PC-9 (cell line): ENCODE measurements at regions not wholly inside any gene's neighbourhood (a gene's known extent, or its start where the extent isn't known, plus 50 kb on each side); places are given as distances from the start of the nearest gene placed in this dataset.

Experiments
- BruUV-seq: library from RNA; stranded (reverse); fragments of 400-500 nt; replicated peaks from 2 replicates; lab custom pipeline; 2021; lab: Mats Ljungman, UMichigan
- CTCF ChIA-PET: fragments of 300-600 bp; sonication (Branson Sonifier 250); formaldehyde crosslinking; loops from one replicate; lab custom pipeline; 2022; ENCODE audit warnings: antibody characterized with exemption; lab: Charles Lee
- POLR2A ChIA-PET: fragments of 300-600 bp; sonication (Branson Sonifier 250); formaldehyde crosslinking; loops from one replicate; lab custom pipeline; 2022; ENCODE audit warnings: antibody characterized with exemption; ENCODE audit not compliant: unreplicated experiment; lab: Charles Lee
- DNase-seq, 2 experiments: peaks; one replicate each; pipeline versions ENCODE4 v3.0.0 to v3.0.0-alpha.2; 2015 to 2022; ENCODE audit warnings: mixed read lengths in 1 of 2
- H2AFZ ChIP-seq: fragments of 200-600 bp; sonication (generic); 2 replicates; pipeline ENCODE4 v1.8.1; 2017; ENCODE audit warnings: antibody characterized with exemption
- H3F3A ChIP-seq: fragments of 200-600 bp; sonication (generic); 2 replicates; pipeline ENCODE4 v1.8.1; 2017; ENCODE audit warnings: antibody characterized with exemption, mild to moderate bottlenecking, low read depth; ENCODE audit not compliant: insufficient read depth
- H3K27ac ChIP-seq: fragments of 200-600 bp; sonication (generic); 2 replicates; pipeline ENCODE4 v1.6.1; 2016; ENCODE audit warnings: mixed run types
- H3K27me3 ChIP-seq: fragments of 200-600 bp; sonication (generic); 2 replicates; pipeline ENCODE4 v1.6.1; 2016; ENCODE audit warnings: low read depth, mixed run types; ENCODE audit not compliant: insufficient read depth
- H3K36me3 ChIP-seq: fragments of 200-600 bp; sonication (generic); 2 replicates; pipeline ENCODE4 v1.6.1; 2016; ENCODE audit warnings: low read depth, mixed run types
- H3K4me1 ChIP-seq: fragments of 200-600 bp; sonication (generic); replicated peaks from 2 replicates; pipeline ENCODE4 v1.6.1; 2016; ENCODE audit warnings: mixed run types; ENCODE audit not compliant: insufficient read depth
- H3K4me2 ChIP-seq: fragments of 200-600 bp; sonication (generic); 2 replicates; pipeline ENCODE4 v1.6.1; 2017; ENCODE audit warnings: mixed run types
- H3K4me3 ChIP-seq: fragments of 200-600 bp; sonication (generic); 2 replicates; pipeline ENCODE4 v1.6.1; 2016; ENCODE audit warnings: mixed run types
- H3K79me2 ChIP-seq: fragments of 200-600 bp; sonication (generic); 2 replicates; pipeline ENCODE4 v1.6.1; 2017; ENCODE audit warnings: low read depth, mixed run types
- H3K9me2 ChIP-seq: fragments of 200-600 bp; sonication (generic); 2 replicates; pipeline ENCODE4 v1.8.1; 2017; ENCODE audit warnings: mild to moderate bottlenecking; ENCODE audit not compliant: insufficient read depth
- H3K9me3 ChIP-seq: fragments of 200-600 bp; sonication (generic); 2 replicates; pipeline ENCODE4 v1.8.1; 2016; ENCODE audit warnings: low read depth; ENCODE audit not compliant: insufficient read depth
- H4K20me1 ChIP-seq: fragments of 200-600 bp; sonication (generic); 2 replicates; pipeline ENCODE4 v1.8.1; 2017; ENCODE audit not compliant: insufficient read depth
- EZH2 ChIP-seq: fragments of 200-600 bp; sonication (generic); IDR thresholded peaks from 2 replicates; pipeline ENCODE4 v1.8.0; 2017; ENCODE audit warnings: antibody characterized with exemption, low read depth
- intact Hi-C: fragments of 100-400 bp; cut with micrococcal nuclease; formaldehyde crosslinking; loops from one replicate; pipeline ENCODE4 v1.10.0; 2022; ENCODE audit not compliant: unreplicated experiment
- TF ChIP-seq, protein P1 (sequence below): fragments of 200-600 bp; sonication (generic); conservative IDR thresholded peaks from 2 replicates; pipeline ENCODE4 v1.6.1; 2017; ENCODE audit warnings: mixed run types, antibody characterized with exemption, mild to moderate bottlenecking, moderate library complexity

DNA sequence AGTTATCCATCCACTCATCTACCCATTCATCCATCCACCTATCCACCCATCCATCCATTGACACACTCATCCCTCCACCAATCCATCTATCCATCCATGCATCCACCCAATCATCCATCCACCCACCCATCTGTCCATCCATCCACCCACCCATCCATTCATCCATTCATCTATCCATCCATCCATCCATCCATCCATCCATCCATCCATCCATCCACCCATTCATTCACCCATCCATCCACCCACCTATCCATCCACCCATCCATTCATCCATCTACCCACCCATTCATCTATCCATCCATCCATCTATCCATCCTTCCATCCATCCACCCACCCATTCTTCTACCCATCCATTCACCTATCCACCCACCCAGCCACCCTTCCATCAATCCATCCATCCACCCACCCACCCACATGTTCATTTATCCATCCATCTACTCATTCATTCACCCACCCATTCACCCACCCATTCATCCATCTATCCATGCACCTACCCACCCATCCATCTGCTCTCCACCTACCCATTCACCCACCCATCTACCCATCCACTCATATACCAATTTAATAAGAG is 193.8 kb upstream of the ARID2 start:
- no peak for DNase-seq
- no peaks in the 10 kb centered on the region for H3K27me3 ChIP-seq
- no peaks in the 10 kb centered on the region for H3F3A ChIP-seq
- no peak overlapping the region for H3K4me3 ChIP-seq
- H3K9me3 ChIP-seq = no peaks in the 10 kb centered on the region
- TF ChIP-seq, protein P1, sequence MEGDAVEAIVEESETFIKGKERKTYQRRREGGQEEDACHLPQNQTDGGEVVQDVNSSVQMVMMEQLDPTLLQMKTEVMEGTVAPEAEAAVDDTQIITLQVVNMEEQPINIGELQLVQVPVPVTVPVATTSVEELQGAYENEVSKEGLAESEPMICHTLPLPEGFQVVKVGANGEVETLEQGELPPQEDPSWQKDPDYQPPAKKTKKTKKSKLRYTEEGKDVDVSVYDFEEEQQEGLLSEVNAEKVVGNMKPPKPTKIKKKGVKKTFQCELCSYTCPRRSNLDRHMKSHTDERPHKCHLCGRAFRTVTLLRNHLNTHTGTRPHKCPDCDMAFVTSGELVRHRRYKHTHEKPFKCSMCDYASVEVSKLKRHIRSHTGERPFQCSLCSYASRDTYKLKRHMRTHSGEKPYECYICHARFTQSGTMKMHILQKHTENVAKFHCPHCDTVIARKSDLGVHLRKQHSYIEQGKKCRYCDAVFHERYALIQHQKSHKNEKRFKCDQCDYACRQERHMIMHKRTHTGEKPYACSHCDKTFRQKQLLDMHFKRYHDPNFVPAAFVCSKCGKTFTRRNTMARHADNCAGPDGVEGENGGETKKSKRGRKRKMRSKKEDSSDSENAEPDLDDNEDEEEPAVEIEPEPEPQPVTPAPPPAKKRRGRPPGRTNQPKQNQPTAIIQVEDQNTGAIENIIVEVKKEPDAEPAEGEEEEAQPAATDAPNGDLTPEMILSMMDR = no peak
- no peak overlapping the region for H2AFZ ChIP-seq
- H3K79me2 ChIP-seq = no peaks in the 10 kb centered on the region
- no TSS peak for BruUV-seq
- no peaks in the 10 kb centered on the region for H4K20me1 ChIP-seq
- ChIA-PET CTCF (no interaction called here), POLR2A (no interaction called here)
- H3K27ac ChIP-seq = no peak overlapping the region
- H3K36me3 ChIP-seq = no peaks in the 10 kb centered on the region
- intact Hi-C loops = no loop called here
- no peaks in the 10 kb centered on the region for H3K4me1 ChIP-seq
- H3K4me2 ChIP-seq = no peak overlapping the region
- no peaks in the 10 kb centered on the region for H3K9me2 ChIP-seq

DNA sequence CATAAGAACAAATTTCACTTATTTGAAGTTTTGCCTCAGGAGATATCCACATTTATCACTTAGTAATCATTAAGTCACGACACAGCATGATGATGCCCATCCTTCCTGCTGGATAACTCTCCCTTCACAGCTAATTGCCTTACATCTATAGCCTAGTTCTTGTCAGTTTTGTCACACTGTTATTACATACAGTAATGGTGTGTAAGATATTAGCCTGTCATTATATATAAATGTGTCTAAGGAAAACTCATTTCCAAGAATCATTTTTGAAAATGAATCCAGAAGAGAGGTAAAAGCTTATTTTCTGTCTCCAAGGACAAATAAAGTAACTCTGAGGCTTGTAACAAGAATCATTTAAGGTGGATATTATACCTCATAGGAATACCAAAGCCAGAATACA is 193.2 kb upstream of the ARID2 start:
- intact Hi-C loops = no loop called here

DNA sequence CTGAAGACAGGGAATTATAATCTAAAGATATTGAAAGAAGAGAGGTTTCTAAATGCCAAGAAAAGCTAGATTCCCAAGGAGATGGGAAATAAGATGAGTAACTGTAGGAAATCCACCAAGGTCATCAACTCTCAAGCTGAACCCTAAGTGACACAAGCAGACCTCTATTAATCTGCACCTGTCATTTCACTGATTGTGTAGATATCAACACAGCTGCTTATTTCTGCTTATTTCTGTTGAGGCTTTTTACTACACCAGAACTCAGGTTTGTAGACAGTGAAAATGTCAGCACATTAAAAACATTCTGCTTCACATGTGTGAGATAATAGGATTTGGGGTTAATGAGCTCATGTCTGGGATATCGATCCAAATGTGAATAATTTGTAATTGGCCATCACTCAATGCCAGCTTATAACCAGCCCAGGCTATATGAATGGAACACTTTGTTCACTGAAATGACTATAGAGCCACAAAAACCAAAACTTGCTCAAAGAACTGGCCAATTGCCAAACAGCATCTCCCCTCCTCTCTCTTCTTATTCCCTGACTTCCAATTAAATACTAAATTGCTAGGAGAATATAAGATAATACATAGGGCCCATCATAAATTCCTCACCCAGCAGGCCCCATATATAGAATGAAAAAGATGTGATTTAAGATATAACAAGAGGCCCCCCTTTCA is 188.7 kb upstream of the ARID2 start:
- Histone ChIP-seq H3K4me2 (no peak overlapping the region), H3K36me3 (no peaks in the 10 kb centered on the region), H3K4me3 (no peak overlapping the region), H3K9me3 (no peaks in the 10 kb centered on the region), H3K9me2 (no peaks in the 10 kb centered on the region), H3K27me3 (no peaks in the 10 kb centered on the region), H3K27ac (no peak overlapping the region), H3K79me2 (no peaks in the 10 kb centered on the region), H2AFZ (no peak overlapping the region), H3F3A (no peaks in the 10 kb centered on the region), H4K20me1 (no peaks in the 10 kb centered on the region), H3K4me1 (no peaks in the 10 kb centered on the region)
- intact Hi-C loops = loop anchor here (5.0 kb wide), 1 partner anchor 206 kb away; no protein-coding TSS in a partner anchor
- no TSS peak for BruUV-seq
- TF ChIP-seq, protein P1 = no peak
- no peak for TF ChIP-seq EZH2
- ChIA-PET POLR2A (interaction anchor here (0.6 kb wide), 1 partner anchor 405 kb away, joined by 3 read pairs; no protein-coding TSS in a partner anchor), CTCF (interaction anchor here (0.5 kb wide), 1 partner anchor 34 kb away, joined by 9 read pairs; no protein-coding TSS in a partner anchor)
- no peak for DNase-seq

More for the DNA sequence above, 193.2 kb upstream of the ARID2 start:
- Histone ChIP-seq H3K79me2 (no peaks in the 10 kb centered on the region), H3K4me2 (no peak overlapping the region), H4K20me1 (no peaks in the 10 kb centered on the region), H3K27ac (no peak overlapping the region), H2AFZ (no peak overlapping the region), H3F3A (no peaks in the 10 kb centered on the region), H3K36me3 (no peaks in the 10 kb centered on the region), H3K4me1 (no peaks in the 10 kb centered on the region), H3K9me2 (no peaks in the 10 kb centered on the region), H3K27me3 (no peaks in the 10 kb centered on the region), H3K9me3 (no peaks in the 10 kb centered on the region), H3K4me3 (no peak overlapping the region)
- no TSS peak for BruUV-seq
- TF ChIP-seq, protein P1 = no peak
- no peak for TF ChIP-seq EZH2
- no peak for DNase-seq
- CTCF ChIA-PET = no interaction called here
- POLR2A ChIA-PET = no interaction called here
